GM20000 (cell line): ENCODE measurements at regions not wholly inside any gene's neighbourhood (a gene's known extent, or its start where the extent isn't known, plus 50 kb on each side); places are given as distances from the start of the nearest gene placed in this dataset.

Experiments
- DNase-seq: peaks from one replicate; pipeline ENCODE4 v3.0.0; 2012; ENCODE audit warnings: low spot score
- CTCF ChIP-seq: IDR thresholded peaks from 2 replicates; pipeline ENCODE4 v1.5.1; 2012; ENCODE audit warnings: mild to moderate bottlenecking, control low read depth; ENCODE audit errors: extremely low read depth, missing control alignments

GRCh38 chr11:80317612-80318011 lies 876.8 kb upstream of the TENM4 start:
- TF ChIP-seq CTCF: no peak

GRCh38 chr11:80315200-80315599 lies 874.4 kb upstream of the TENM4 start:
- no peak for DNase-seq
- TF ChIP-seq CTCF: no peak

More at GRCh38 chr11:80317612-80318011, 876.8 kb upstream of the TENM4 start:
- DNase-seq: no peak

- no peak for DNase-seq
- no peak for TF ChIP-seq CTCF
These were observed 868.5 kb upstream of the TENM4 start for GRCh38 chr11:80309301-80309700.

GRCh38 chr11:80307676-80308075 lies 866.8 kb upstream of the TENM4 start:
- no peak for DNase-seq
- TF ChIP-seq CTCF: no peak

GRCh38 chr11:80297858-80298632 lies 857.2 kb upstream of the TENM4 start:
- no peak for TF ChIP-seq CTCF
- DNase-seq: no peak

- DNase-seq: no peak
- no peak for TF ChIP-seq CTCF
These were observed 852.5 kb upstream of the TENM4 start for GRCh38 chr11:80293293-80293692.

GRCh38 chr11:80284946-80285785 lies 844.3 kb upstream of the TENM4 start:
- TF ChIP-seq CTCF: no peak
- DNase-seq: no peak
